G401 (cell line): ENCODE measurements at regions not wholly inside any gene's neighbourhood (a gene's known extent, or its start where the extent isn't known, plus 50 kb on each side); places are given as distances from the start of the nearest gene placed in this dataset.
A peak's percentile ranks its signal among the peaks of the same experiment; 100 is the strongest.
"Not testable (repeated sequence)": the region's sequence is repeated elsewhere in the genome, so short reads cannot be mapped to it uniquely, and the experiment has no call there.

Experiments used
- DNase-seq: peaks from one replicate; pipeline ENCODE4 v3.0.0-alpha.2; 2015; ENCODE audit warnings: low spot score
- in situ Hi-C: cut with HindIII; loops from 2 replicates; pipeline ENCODE4 v1.10.0; 2016; ENCODE audit warnings: low sequenced_read_pairs, mixed read lengths

DNA sequence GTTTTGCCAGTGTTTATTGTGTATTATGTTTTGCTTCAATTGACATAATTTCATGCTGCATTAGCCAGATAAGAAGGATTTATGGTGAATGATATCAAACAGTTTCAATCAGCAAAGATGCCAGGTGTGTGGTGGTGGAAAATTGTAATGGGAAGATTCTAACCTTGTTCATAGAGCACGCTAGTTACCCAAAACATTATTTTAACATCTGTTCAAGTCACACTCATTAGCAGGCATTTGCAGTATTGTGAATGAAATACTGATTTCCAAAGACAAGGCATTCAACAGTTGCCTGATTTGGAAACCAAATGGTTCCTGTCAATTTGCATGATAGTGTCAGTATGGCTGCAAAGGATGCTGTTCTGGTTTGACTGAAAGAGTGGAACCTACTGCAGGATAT lies 129.7 kb downstream of the EPC1 start:
- in situ Hi-C loops, result no loop called here
- no peak for DNase-seq

DNA sequence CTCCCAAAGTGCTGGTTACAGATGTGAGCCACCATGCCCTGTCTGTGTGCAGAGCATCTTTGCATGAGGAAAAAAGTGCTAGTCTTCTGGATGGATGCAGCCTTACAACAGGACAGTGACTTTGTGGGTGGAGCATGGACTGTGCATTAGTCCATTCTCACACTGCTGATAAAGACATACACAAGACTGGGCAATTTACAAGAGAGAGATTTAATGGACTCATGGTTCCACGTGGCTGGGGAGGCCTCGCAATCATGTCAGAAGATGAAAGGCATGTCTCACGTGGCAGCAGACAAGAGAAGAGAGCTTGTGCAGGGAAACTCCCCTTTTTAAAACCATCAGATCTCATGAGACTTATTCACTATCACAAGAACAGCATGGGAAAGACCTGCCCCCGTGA lies 133.1 kb downstream of the EPC1 start:
- in situ Hi-C loops, DNase-seq: not testable (repeated sequence)

DNA sequence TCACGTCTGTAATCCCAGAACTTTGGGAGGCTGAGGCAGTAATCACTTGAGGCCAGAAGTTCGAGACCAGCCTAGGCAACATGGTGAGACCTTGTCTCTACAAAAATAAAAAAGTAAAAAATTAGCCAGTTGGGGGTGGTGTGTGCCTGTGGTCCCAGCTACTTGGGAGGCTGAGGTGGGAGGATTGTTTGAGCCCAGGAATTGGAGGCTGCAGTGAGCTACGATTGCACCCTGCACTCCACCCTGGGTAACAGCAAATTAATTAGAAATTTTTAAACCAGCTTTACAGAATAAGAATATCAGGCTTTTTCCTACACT lies 136.0 kb downstream of the EPC1 start:
- in situ Hi-C loops, result no loop called here
- DNase-seq, result no peak

DNA sequence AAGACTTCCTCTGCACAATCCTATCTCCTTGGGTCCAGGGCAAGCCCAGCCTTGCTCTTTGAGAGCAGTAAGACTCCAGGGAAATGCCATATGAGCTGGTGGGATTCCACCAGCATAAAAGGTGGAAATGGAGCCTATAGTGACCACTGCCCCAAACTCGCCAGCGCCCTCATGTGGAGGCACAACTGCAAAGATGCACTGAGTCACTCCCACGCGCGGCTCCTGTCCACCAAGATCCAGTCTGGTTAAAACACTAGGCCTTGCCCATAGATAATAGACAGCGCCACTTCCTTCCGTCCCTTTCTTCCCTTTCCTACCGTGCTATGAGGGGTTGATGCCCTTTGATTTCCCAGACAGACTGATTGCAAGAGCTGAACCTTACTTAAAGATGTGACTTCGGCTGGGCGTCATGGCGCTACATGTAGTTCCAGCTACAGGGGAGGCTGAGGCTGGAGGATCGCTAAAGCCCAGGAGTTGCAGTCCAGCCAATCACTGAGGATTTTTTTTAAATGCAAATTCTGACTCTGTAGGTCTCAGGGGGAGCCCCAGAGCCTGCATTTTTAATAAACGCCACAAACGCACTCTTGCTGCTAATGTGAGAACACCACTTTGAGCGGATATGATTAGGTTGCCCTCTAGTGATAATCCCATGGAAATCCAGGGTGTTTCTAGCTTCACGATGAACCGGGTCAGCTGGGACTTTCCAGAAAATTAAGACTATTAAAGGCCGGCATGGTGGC lies 136.5 kb downstream of the EPC1 start:
- in situ Hi-C loops, result no loop called here
- DNase-seq, result no peak

DNA sequence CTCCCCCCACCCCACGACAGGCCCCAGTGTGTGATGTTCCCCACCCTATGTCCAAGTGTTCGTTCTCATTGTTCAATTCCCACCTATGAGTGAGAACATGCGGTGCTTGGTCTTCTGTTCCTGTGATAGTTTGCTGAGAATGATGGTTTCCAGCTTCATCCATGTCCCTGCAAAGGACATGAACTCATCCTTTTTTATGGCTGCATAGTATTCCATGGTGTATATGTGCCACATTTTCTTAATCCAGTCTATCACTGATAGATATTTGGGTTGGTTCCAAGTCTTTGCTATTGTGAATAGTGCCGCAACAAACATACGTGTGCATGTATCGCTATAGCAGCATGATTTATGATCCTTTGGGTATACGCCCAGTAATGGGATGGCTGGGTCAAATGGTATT lies 139.0 kb downstream of the EPC1 start:
- DNase-seq, in situ Hi-C loops: not testable (repeated sequence)

DNA sequence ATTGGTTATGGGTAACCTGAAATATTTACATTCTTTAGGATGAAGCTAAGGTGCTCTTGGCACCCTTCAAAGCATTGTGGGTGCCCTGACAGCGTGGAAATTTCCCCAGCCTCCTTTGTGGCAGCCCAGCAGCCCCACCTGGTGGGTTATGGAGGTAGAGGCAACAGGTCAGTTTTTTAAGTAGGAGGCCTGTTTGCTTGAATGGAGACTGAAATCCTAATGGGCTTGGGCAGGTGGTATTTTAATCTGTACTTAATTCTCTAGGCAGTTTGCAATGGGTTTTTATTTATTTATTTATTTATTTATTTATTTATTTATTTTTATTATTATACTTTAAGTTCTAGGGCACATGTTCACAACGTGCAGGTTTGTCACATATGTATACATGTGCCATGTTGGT lies 139.4 kb downstream of the EPC1 start:
- in situ Hi-C loops, result no loop called here
- no peak for DNase-seq

DNA sequence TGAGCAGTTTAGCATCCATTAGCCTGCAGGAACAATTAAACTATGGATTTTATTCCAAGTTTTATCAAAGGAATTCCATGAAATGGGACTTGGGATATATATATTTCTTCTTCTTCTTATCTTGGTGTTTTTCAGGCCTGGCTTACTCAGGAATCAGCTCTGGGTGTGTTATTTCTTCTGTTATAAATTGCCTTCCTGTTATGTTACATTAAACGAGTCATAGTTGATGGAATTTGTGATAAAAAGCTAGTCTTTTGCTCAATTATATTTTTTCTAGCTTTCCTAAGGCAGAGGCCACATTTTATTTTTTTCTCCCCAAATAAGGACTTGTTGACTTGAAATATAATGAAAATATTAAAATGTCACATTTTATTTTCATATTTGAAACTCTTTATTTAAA lies 141.3 kb downstream of the EPC1 start:
- in situ Hi-C loops, result no loop called here
- DNase-seq, result no peak

DNA sequence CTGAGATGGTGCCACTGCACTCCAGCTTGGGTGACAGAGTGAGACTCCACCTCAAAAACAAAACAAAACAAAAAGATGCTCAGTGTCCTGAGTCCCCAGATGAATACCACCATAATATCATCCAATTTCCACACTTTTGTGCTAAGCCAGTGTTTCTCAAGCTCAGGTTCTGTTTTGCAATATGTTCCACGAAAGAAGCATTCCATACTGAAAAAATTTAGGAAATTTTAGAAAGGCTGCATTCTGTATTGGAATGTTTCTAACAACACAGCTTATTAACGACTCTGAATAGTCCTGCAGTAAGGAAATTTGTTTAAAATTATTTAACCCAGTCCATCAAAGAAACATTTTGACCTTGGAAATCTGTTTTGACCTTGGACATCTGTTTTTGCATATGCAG lies 142.4 kb downstream of the EPC1 start:
- no peak for DNase-seq
- in situ Hi-C loops, result no loop called here

DNA sequence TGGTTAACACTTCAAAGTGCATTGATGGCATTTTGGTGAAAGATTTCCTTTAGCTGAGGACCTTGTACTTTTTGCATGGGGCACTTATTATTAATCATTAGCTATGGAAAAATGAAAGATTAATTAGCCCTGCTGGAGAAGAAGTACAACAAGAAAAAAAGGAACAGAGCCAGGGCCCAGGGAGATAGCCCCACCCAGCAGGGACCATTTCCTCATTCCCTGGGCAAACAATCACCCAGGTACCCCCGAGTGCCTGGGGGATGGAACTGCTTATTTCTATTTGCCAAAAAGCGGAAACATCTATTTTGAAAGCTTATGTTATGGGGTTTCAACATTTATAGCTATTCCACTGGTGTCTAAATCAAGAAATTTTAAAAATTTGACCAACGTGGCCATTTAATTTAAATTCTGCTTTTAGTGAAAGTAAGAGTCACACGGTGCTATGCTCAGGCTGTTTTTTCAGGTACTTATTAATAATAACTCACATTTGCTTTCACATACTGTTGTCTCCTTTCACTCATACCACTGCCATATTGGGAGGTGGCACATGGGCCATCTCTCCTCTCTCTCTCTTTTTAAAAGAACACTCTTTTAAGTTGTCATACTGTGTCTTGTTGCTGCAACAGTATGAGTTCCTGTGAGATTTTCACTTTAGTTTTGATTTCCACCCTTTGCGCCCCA lies 143.6 kb upstream of the KIF5B start:
- in situ Hi-C loops, result no loop called here
- no peak for DNase-seq

DNA sequence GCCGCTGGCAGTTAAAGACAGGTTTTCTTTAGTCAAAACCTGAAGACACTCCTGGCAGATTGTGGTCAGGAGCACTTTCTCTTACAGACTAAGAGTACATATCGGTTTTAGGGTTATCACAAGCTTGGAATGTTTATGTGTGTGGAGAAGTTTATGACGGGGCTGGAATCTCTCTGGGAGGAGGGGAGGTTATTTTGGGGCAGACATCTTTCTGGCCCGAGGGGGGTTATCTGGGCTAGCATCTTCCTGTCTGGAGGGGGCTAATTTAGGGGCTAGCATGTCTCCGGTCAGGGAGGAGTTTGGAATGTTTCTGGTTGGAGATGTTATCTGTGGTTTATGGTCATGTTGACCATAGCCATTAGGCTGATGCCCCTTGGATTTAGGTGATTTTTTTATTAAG lies 141.2 kb upstream of the KIF5B start:
- DNase-seq, result no peak
- in situ Hi-C loops, result no loop called here

DNA sequence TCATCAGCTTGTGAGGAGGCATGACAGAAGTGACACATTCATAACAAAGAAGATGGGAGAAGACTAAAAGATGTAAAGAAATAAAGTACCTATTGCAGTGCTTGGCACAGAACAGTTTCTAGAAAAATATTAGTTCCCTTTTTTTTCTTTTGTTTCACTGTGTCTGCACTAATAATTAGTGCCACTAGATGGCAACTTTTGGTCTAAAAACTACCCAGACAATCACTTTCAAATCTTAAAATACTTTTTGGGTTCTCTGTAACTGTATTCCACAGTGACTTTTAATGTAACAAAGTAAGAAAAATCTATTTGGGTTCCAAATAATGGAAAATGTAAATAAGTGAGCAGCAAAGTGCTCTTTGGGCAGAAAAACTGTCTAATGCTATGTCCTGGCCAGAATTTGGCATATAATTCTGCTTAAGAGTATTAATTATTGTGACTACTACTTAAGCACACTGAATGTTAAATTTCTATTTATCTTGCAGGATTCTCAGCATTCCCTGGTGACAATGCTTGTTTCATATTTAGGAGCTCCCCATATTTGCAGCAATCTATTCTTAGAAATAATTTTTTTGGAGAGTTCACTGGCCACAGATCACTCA lies 134.8 kb upstream of the KIF5B start:
- in situ Hi-C loops, result no loop called here
- DNase-seq, result peak; percentile 52

DNA sequence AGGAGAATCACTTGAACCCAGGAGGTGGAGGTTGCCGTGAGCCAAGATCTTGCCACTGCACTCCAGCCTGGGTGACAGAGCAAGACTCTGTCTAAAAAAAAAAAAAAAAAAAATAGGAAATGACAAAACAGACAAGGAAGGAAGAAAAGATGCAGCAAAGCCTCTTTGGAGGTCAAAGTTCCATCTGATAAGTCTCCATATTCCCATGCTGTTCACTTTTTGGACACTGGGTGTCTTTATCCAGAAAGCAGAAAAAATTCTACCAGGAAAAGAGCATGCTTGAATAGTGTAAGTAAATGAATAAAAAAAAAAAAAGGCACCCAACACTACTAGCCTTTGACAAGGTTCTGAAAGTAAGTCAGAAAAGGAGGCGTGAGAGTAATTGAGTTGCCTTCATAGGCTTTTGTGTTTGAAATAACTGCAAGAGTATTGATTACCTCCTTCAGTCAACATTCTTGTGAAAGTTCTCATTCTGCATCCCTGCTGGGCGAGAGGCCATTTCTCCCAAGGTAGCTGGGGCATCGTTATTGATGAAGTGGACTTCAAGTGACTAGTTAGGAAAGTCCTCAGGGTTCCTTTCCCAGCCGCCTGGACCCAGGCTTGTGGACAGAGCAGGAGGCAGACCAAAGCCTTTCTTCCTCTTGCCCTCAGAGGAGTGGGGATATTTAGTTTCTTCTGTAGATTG lies 133.3 kb upstream of the KIF5B start:
- no peak for DNase-seq
- in situ Hi-C loops, result no loop called here

DNA sequence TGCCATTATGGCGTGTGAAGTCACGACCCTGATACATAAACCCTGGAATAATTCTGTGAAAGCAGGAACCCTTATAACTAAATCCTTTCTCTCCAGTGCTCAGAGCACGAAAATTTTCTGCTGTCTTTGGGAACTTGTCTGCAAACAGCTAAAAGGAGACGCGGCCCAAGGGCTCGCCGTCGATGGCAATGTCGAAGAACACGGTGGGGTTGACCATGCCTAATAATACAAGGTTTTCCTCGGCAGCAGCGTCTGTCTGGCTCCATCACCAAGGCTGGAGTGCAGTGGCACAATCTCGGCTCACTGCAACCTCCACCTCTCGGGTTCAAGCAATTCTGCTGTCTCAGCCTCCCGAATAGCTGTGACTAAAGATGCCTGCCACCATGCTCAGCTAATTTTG lies 132.4 kb upstream of the KIF5B start:
- in situ Hi-C loops, DNase-seq: not testable (repeated sequence)

DNA sequence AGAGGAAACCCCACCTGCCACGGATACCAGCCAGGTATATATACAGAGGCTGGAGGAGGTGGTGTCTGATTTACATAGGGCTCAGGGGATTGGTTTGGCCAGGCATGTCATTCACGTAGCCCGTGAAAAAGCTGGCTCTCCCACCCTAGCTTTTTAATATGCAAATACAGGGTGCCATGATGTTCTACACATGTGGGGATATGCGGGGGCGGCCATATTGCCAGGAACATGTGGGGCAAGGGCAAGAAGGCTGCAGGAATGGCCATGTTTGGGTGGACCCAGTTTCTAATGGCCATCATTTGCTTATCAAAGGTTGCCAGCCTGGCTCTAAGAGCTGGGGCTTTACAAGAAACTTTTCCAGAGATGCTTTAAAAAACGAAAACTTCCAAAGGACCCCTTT lies 131.5 kb upstream of the KIF5B start:
- in situ Hi-C loops, result no loop called here
- no peak for DNase-seq

DNA sequence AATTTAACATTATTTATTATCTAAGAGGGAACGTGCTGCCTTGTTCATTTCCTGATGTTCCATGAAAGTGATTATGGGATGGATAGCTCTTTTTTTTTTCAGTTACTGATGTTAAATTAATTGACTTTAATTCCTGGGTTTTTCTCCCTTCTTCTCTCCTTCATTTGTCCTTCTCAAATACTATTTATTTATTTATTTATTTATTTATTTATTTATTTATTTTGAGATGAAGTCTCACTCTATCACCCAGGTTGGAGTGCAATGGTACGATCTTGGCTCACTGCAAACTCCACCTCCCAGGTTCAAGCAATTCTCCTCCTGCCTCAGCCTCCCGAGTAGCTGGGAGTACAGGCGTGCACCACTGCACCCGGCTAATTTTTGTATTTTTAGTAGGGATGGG lies 127.4 kb upstream of the KIF5B start:
- in situ Hi-C loops, result not testable (repeated sequence)

DNA sequence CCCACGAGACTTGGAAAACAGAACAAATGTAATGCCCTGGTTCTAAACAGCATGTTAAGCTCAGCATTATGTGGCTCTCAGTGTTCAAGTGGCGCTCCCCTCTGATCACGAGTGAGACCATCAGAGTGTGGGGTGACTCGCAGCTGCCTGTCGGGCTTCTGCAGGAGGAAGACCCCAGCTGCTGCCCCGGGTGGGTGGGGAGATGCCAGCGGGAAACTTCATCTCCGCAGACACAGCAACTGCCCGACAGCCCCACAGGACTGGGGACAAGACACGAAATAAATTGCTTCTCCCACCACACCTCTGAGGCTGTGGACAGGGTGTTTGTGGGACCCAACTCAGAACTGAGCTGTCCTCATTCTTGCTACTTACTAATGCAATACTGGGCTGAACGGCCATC lies 126.3 kb upstream of the KIF5B start:
- DNase-seq, result no peak
- in situ Hi-C loops, result no loop called here

More for the DNA sequence above, 127.4 kb upstream of the KIF5B start:
- DNase-seq, result not testable (repeated sequence)

DNA sequence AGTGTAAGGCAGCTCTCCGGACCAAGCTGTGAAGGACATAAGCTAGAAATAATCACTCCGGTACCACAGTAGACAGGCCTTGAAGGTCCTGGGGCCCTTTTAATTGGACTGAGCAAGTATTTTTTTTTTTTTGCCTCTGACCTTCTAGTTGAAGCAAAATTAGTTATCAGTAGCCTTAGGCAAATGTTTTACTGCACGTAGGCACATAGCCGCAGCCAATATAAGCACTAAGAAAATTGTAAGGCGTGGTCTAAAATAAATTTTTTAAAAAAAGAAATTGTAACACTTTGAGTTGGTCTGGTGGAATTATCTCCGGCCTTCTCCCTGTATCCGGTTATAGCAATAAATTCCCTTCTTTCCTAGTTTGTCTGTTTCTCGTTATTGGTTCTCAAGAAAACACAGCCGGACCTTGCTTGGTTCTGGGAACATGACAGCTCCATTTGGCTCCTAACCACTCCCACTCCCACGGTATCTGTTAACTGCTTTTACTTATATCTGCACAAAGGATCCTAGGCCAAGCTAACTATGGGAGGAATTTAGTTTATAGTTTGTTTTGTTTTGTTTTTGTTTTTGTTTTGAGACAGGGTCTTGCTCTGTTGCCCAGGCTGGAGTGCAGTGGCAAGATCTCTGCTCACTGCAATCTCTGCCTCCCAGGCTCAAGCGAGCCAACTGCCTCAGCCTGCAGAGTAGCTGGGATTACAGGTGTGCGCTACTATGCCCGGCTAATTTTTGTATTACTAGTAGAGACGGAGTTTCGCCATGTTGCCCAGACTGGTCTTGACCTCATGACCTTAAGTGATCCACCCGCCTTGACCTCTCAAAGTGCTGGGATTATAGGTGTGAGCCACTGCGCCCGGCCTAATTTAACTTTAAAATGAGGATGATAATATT lies 124.4 kb upstream of the KIF5B start:
- in situ Hi-C loops, result no loop called here
- no peak for DNase-seq

DNA sequence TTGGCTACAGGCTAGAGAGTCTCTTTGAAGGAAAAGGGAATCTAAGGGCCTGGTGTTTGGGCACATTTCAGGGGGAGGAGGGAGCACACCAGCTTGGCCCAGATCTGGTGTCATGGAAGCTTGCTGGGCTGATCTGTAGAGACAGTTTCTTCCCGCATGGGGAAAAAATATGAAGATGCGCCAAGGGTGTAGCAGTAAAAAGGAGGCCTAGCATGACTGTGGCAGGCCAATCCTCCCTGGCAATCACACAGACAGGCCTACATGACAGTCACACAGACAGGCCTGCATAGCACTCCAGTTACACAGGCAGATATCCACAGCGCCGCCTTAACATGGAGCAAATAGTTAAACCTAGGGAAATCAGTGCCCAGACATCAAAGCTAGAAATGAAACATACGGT lies 123.6 kb upstream of the KIF5B start:
- in situ Hi-C loops, result no loop called here
- DNase-seq, result no peak

DNA sequence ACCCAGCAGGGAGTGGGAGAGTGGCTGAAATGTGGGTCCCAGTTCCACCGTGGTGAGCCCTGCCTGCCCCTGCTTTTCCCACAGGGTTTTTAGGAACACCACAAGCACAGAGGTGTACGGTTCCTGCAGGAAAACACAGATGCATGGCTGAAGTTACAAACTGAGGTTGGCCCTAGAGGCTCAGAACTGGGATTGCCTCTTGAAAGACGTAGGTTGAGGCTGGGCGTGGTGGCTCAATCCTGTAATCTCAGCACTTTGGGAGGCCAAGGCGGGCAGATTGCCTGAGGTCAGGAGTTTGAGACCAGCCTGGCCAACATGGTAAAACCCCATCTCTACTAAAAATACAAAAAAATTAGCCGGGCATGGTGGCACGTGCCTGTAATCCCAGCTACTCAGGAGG lies 121.4 kb upstream of the KIF5B start:
- in situ Hi-C loops, DNase-seq: not testable (repeated sequence)
